ENCODE measurements at regions not wholly inside any gene's neighbourhood (a gene's known extent, or its start where the extent isn't known, plus 50 kb on each side); places are given as distances from the start of the nearest gene placed in this dataset.
A peak's percentile ranks its signal among the peaks of the same experiment; 100 is the strongest.

GRCh38 chr1:157233131-157233530 lies 94.9 kb upstream of the ETV3 start:
- H3K4me3 ChIP-seq (ENCODE audit: low read depth, low read length), result no peak overlapping the region
- peak; percentile 10 for DNase-seq (ENCODE audit: low read depth)
- TF ChIP-seq, protein P1, sequence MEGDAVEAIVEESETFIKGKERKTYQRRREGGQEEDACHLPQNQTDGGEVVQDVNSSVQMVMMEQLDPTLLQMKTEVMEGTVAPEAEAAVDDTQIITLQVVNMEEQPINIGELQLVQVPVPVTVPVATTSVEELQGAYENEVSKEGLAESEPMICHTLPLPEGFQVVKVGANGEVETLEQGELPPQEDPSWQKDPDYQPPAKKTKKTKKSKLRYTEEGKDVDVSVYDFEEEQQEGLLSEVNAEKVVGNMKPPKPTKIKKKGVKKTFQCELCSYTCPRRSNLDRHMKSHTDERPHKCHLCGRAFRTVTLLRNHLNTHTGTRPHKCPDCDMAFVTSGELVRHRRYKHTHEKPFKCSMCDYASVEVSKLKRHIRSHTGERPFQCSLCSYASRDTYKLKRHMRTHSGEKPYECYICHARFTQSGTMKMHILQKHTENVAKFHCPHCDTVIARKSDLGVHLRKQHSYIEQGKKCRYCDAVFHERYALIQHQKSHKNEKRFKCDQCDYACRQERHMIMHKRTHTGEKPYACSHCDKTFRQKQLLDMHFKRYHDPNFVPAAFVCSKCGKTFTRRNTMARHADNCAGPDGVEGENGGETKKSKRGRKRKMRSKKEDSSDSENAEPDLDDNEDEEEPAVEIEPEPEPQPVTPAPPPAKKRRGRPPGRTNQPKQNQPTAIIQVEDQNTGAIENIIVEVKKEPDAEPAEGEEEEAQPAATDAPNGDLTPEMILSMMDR (IDR thresholded peaks at IDR 0.05; ENCODE audit: insufficient read depth, low read depth, low read length, missing control alignments), result no peak

DNA sequence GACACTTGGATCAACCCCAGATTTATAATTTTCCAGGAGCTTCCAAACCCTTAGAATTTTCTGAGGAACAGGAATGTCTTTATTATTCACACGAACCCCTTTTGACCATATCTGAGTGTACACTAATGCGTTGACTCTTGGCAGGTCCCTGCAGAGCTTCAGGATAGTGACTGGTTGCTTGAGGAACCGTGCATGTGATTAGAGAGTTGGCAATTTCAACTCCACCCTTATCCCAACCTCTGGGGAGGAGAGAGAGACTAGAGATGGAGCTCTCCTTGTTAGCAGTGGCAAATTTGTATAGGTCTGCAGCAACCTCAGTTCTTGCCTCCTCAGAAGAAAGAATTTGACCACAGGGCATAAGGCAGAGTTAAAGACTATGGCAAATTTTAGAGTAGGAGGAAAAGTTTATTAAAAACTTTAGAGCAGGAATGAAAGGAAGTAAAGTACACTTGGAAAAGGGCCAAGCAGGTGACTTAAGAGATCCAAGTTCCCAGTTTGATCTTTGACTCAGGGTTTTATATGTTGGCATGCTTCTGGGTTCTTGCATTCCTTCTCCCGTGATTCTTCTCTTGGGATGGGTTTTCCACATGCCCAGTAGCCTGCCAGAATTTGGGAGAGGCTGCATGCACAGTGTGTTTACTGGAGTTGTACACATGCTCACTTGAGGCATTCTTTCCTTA lies 93.8 kb upstream of the ETV3 start:
- H3K4me3 ChIP-seq (ENCODE audit: low read depth, low read length), result no peak overlapping the region
- TF ChIP-seq, protein P1 (IDR thresholded peaks at IDR 0.05; ENCODE audit: insufficient read depth, low read depth, low read length, missing control alignments), result no peak
- DNase-seq (ENCODE audit: low read depth), result no peak

DNA sequence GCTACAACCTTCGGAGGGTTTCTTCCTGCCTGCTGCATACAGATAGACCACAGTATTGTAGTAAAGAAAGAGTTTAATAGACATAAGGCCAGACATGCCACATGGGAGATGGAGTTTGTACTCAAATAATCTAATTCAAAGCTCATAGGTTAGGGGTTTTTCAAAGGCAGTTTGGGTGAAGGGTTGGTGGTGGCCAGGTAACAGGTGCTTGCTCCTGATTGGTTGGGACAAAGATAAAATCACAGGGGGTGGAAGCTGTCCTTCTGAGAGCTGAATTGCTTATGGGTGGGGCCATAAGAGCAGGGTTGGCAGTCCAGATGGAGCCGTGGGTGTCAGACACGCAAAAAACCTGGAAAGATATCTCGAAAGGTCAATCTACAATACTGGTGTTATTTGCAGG lies 92.3 kb upstream of the ETV3 start:
- TF ChIP-seq, protein P1 (IDR thresholded peaks at IDR 0.05; ENCODE audit: insufficient read depth, low read depth, low read length, missing control alignments), result no peak
- DNase-seq (ENCODE audit: low read depth), result no peak
- H3K4me3 ChIP-seq (ENCODE audit: low read depth, low read length), result no peak overlapping the region

- TF ChIP-seq, protein P1 (IDR thresholded peaks at IDR 0.05; ENCODE audit: insufficient read depth, low read depth, low read length, missing control alignments), result no peak
- DNase-seq (ENCODE audit: low read depth), result no peak
- H3K4me3 ChIP-seq (ENCODE audit: low read depth, low read length), result no peak overlapping the region
Measured at GRCh38 chr1:157227700-157228099, 89.5 kb upstream of the ETV3 start.

DNA sequence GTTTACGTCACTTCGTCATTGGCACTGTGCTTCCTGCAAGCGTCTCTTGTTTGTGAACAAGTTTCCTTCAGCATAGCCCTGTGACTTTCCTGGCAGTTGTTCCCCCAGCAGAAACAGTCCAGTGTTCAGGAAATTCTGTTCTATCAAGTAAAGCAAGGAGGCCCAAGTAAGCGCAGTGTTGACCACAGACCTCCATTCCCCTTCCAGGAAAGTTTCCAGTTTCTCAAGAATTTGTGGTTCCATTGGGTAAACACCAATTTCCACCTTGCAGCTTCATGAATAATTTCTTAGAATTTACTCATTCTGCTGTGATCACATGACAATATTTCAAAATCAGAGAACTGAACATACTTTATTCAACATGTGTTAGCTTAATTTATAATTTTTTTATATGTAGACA lies 88.5 kb upstream of the ETV3 start:
- DNase-seq (ENCODE audit: low read depth), result no peak
- TF ChIP-seq, protein P1 (IDR thresholded peaks at IDR 0.05; ENCODE audit: insufficient read depth, low read depth, low read length, missing control alignments), result no peak
- H3K4me3 ChIP-seq (ENCODE audit: low read depth, low read length), result no peak overlapping the region

DNA sequence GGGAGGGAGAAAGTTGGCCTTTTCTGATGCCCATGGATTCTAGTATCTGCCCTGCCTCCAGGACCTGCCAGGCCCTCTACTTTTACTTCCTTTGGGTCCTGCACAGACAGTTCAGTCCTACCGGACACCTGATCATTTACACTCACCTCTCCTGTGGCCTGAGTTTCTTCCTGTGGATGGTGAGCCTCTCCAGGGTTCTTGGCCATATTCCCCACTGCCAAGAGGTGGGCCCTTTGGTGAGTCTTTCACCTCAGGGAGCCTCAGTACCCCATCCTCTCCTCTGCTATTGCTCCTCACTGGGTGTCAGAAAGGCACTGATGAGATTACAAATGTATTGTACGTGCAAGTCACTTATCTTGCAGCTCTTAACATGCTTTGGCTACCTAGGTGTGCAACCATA lies 81.4 kb upstream of the ETV3 start:
- DNase-seq (ENCODE audit: low read depth), result no peak
- H3K4me3 ChIP-seq (ENCODE audit: low read depth, low read length), result no peak overlapping the region
- TF ChIP-seq, protein P1 (IDR thresholded peaks at IDR 0.05; ENCODE audit: insufficient read depth, low read depth, low read length, missing control alignments), result no peak

DNA sequence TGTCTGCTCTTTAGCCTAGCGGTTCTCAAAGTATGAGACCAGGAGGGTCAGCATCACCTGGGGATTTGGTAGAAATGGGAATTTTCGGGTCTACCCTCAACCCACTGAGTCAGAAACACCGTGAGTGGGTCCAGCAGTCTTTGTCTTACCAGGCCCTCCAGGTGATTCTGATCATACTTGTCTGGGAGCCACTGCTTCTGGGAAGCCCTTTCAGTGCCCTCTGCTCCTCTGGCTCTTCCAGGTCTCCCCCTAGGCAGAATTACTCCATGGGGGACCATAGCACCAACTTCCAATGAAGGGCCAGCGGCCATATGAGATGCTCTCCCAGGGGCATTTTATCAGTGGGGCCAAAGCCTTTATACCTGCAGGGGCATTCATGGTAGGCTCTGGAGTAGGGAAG lies 81.0 kb upstream of the ETV3 start:
- TF ChIP-seq, protein P1 (IDR thresholded peaks at IDR 0.05; ENCODE audit: insufficient read depth, low read depth, low read length, missing control alignments), result no peak
- H3K4me3 ChIP-seq (ENCODE audit: low read depth, low read length), result no peak overlapping the region
- no peak for DNase-seq (ENCODE audit: low read depth)

Measured in GM12865 (cell line).